B cell (primary cell): ENCODE measurements at regions not wholly inside any gene's neighbourhood (a gene's known extent, or its start where the extent isn't known, plus 50 kb on each side); places are given as distances from the start of the nearest gene placed in this dataset.

Experiments
- CTCF ChIP-seq: fragments of 200-600 bp; IDR thresholded peaks from one replicate; pipeline ENCODE4 v1.8.0; 2022; ENCODE audit warnings: antibody characterized with exemption, mild to moderate bottlenecking
- EZH2 ChIP-seq: IDR thresholded peaks from 2 replicates; pipeline ENCODE4 v1.6.1; 2012; ENCODE audit warnings: borderline replicate concordance, low read depth, mild to moderate bottlenecking, moderate library complexity, low read length; ENCODE audit not compliant: insufficient read depth, poor library complexity, severe bottlenecking

- TF ChIP-seq EZH2 = no peak
- TF ChIP-seq CTCF = no peak
These were observed 674.2 kb upstream of the VRK2 start for GRCh38 chr2:57372237-57372984.
